Cardiac muscle cell (in vitro differentiated cells and primary cell): ENCODE measurements at regions not wholly inside any gene's neighbourhood (a gene's known extent, or its start where the extent isn't known, plus 50 kb on each side); places are given as distances from the start of the nearest gene placed in this dataset.

Experiments used
- DNase-seq, 2 donors: peaks; one replicate each; pipeline versions ENCODE4 v3.0.0 to v3.0.0-alpha.2; 2010 to 2017; ENCODE audit warnings: low read depth in 1 of 2, low spot score in 1 of 2
- H3K27ac ChIP-seq: fragments of 200-600 bp; sonication (generic); 2 replicates; pipeline ENCODE4 v1.5.1; 2016
- H3K27me3 ChIP-seq: fragments of 200-600 bp; sonication (generic); 2 replicates; pipeline ENCODE4 v1.6.0; 2016; ENCODE audit warnings: control low read depth
- H3K36me3 ChIP-seq: fragments of 200-600 bp; sonication (generic); 2 replicates; pipeline ENCODE4 v1.5.1; 2016; ENCODE audit warnings: control low read depth
- H3K4me1 ChIP-seq: fragments of 200-600 bp; sonication (generic); 2 replicates; pipeline ENCODE4 v1.8.1; 2017; ENCODE audit warnings: low read depth, mild to moderate bottlenecking, mixed run types
- H3K4me3 ChIP-seq: fragments of 200-600 bp; sonication (generic); 2 replicates; pipeline ENCODE4 v1.5.1; 2016; ENCODE audit warnings: mild to moderate bottlenecking
- H3K9me3 ChIP-seq: fragments of 200-600 bp; sonication (generic); 2 replicates; pipeline ENCODE4 v1.5.1; 2017; ENCODE audit warnings: low read depth, mild to moderate bottlenecking, control low read depth
- CTCF ChIP-seq: IDR thresholded peaks from 2 replicates; pipeline ENCODE4 v1.5.1; 2012; ENCODE audit warnings: low read depth, mild to moderate bottlenecking, low read length

- H3K9me3 ChIP-seq, result no peaks in the 10 kb centered on the region
- no peaks in the 10 kb centered on the region for H3K27me3 ChIP-seq
- H3K4me3 ChIP-seq, result no peak overlapping the region
- no peaks in the 10 kb centered on the region for H3K36me3 ChIP-seq
- H3K27ac ChIP-seq, result no peak overlapping the region
- DNase-seq, result no peak
- no peak for TF ChIP-seq CTCF
- no peaks in the 10 kb centered on the region for H3K4me1 ChIP-seq
Measured at GRCh38 chr4:127219232-127219631, 413.5 kb upstream of the INTU start.

DNA sequence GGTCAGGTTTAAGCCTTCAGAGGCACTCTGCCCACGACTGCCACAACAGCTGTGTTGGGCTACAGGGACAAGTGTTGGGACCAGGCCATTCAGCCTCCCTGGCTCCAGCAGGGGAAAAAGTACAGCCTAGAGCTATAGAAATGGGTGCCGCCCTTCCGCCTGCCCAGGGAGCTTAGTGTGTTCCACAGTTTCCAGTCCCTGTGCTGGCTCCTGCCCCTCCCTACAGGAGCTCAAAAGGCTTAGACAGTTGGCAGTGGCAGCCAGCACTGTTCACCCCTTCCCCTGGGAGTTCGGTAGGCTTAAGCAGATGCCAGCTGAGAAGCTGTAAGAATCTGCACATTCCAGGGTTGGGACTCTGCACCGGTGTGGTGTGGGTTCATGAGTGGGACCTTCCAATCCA, 408.2 kb upstream of the INTU start:
- no peak for DNase-seq
- Histone ChIP-seq H3K27me3 (no peaks in the 10 kb centered on the region), H3K27ac (no peak overlapping the region), H3K9me3 (no peaks in the 10 kb centered on the region), H3K4me3 (no peak overlapping the region), H3K36me3 (no peaks in the 10 kb centered on the region), H3K4me1 (no peaks in the 10 kb centered on the region)
- TF ChIP-seq CTCF, result no peak

DNA sequence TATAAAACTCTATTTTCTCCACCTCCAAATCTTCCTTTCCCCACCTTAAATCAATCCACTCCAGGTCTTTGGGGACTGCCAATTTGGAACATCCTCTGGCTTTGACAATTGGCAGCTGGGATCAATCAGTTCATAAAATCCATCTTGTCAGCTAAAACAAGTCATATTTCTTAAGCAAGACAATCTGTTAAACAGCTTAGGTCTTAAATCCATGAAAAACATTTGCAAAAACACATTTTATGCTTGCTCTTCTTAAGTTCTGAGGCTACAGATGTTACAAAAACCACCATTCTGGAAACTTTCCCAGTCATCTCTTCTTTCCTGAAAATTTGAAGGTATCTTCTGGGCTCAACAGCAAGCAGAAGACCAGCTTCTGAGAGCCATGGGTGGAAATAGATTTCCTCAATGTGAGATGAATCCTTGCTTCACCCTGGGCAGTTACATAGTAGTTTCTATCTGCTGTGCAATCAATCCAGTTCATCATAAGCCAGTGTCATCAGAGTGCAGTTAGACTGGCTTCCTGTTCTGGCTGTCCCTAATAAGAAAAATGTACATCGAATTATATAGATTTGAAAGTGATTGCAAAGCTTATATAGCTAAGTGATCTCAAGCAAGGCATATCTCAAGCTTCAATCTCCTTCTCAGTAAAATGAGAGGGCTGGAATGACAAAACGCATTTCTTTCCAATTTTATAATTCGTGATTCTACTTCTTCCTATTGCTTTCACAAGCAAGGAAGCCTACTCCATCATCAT, 402.7 kb upstream of the INTU start:
- Histone ChIP-seq H3K9me3 (no peaks in the 10 kb centered on the region), H3K36me3 (no peaks in the 10 kb centered on the region), H3K27me3 (no peaks in the 10 kb centered on the region), H3K27ac (no peak overlapping the region), H3K4me3 (no peak overlapping the region), H3K4me1 (no peaks in the 10 kb centered on the region)
- DNase-seq, result no peak
- TF ChIP-seq CTCF, result no peak

DNA sequence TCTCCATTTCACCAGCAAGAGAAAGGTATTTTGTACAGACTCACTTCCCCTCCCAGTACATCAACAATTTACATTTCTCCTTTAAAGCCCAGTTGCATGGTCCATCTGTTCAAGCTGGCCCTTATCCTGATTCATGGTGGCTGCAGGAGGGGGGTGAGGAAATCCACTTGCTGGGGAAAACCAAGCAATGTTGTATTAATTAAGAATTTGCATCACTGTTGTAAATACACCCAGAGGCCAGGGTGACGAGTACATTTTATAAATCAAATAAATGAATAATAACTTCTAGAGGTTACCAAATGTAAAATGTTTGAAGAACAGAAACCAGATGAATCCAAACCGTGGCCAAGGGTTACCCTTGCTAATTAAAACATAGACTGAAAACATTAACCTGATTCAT, 395.9 kb upstream of the INTU start:
- Histone ChIP-seq H3K4me3 (no peak overlapping the region), H3K36me3 (no peaks in the 10 kb centered on the region), H3K27me3 (no peaks in the 10 kb centered on the region), H3K4me1 (no peaks in the 10 kb centered on the region), H3K9me3 (no peaks in the 10 kb centered on the region), H3K27ac (no peak overlapping the region)
- TF ChIP-seq CTCF, result no peak
- no peak for DNase-seq

GRCh38 chr4:127237581-127237980, 395.2 kb upstream of the INTU start:
- no peak overlapping the region for H3K27ac ChIP-seq
- no peaks in the 10 kb centered on the region for H3K9me3 ChIP-seq
- no peaks in the 10 kb centered on the region for H3K4me1 ChIP-seq
- no peak for TF ChIP-seq CTCF
- no peaks in the 10 kb centered on the region for H3K27me3 ChIP-seq
- no peak for DNase-seq
- no peaks in the 10 kb centered on the region for H3K36me3 ChIP-seq
- no peak overlapping the region for H3K4me3 ChIP-seq
